Fibroblast of mammary gland (primary cell): ENCODE measurements at regions not wholly inside any gene's neighbourhood (a gene's known extent, or its start where the extent isn't known, plus 50 kb on each side); places are given as distances from the start of the nearest gene placed in this dataset.

Experiments used
- DNase-seq: peaks from one replicate; pipeline ENCODE4 v3.0.0-alpha.2; 2010; ENCODE audit warnings: low read depth
- H3K4me3 ChIP-seq: 2 replicates; pipeline ENCODE4 v1.5.1; 2011; ENCODE audit warnings: low read depth, mild to moderate bottlenecking, low read length, moderate library complexity; ENCODE audit not compliant: control insufficient read depth
- TF ChIP-seq, protein P1 (sequence below): conservative IDR thresholded peaks from 2 replicates; pipeline ENCODE4 v1.5.1; 2011; ENCODE audit warnings: low read depth, low read length, inconsistent platforms; ENCODE audit not compliant: control insufficient read depth, insufficient read depth

DNA sequence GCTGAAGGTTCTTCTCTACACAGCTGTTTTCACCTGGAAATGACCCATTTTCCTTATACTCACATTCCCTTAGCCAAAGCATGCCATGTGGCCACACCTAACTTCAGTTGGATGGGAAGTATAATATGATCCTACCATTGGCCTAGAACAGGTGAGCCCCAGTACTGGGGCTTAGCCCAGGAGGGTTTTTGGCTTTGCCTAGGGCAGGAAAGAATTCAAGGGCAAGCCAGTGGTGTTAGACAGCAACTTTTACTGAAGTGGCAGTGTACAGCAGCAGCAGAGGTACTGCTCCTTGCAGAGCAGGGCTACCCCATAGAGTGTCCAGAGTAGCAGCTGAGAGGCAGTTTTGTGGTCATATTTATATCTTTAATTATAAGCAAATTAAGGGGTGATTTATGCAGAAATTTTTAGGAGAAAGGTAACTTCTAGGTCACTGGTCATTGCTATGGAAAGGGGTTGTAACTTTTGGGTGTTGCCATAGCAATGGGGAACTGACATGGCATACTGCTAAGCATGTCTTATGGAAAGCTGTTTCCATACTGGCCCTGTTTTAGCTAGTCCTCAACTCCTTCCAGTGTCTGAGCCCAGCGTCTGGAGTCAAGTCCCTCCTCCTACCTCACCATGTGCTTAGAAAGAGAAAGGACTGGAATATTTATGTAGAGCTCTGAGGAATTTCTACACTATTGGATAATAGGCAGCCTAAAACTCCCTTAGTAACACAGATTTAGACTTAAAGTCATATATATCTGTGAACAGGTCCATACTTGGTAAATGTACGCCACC, 109.0 kb upstream of the DTNA start:
- no peak for DNase-seq
- H3K4me3 ChIP-seq = no peak overlapping the region
- TF ChIP-seq, protein P1, sequence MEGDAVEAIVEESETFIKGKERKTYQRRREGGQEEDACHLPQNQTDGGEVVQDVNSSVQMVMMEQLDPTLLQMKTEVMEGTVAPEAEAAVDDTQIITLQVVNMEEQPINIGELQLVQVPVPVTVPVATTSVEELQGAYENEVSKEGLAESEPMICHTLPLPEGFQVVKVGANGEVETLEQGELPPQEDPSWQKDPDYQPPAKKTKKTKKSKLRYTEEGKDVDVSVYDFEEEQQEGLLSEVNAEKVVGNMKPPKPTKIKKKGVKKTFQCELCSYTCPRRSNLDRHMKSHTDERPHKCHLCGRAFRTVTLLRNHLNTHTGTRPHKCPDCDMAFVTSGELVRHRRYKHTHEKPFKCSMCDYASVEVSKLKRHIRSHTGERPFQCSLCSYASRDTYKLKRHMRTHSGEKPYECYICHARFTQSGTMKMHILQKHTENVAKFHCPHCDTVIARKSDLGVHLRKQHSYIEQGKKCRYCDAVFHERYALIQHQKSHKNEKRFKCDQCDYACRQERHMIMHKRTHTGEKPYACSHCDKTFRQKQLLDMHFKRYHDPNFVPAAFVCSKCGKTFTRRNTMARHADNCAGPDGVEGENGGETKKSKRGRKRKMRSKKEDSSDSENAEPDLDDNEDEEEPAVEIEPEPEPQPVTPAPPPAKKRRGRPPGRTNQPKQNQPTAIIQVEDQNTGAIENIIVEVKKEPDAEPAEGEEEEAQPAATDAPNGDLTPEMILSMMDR = no peak

DNA sequence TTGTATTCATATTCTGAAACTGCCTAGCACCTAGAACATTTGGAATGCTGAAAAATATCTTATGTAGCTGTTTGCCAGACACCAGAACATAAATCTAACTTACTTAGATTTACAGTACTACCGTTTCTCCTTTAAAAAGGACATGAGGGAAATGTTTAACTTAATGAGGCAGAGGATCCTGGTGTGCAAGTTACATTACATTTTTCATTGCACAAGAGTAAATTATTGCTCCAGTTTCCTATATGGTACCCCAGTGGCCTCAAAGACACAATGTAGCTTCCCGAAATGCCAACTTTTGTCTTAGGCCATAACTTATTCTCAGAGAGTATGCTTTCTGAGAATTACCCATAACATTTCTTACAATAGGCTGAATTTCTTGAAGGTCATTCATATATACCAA, 105.5 kb upstream of the DTNA start:
- TF ChIP-seq, protein P1 = no peak
- DNase-seq = no peak
- H3K4me3 ChIP-seq = no peak overlapping the region

DNA sequence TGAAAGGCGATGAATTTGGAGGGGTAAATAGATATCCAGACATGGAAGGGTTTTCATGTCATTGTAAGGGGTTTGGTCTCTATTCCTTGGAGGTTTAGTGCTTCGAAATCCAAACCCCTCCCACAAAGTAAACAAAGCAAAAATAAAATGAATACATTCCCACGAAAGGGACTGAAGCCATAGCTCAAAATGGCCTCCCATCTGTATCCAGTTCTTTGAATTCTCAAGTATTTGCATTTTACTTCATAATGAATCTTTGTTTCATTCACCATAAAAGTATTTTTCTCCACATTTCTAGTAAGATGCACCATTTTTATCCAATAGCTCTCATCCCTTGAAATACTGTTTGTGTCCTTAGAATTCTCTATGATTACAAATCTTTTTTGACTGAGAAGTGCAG, 103.2 kb upstream of the DTNA start:
- TF ChIP-seq, protein P1 = no peak
- no peak for DNase-seq

DNA sequence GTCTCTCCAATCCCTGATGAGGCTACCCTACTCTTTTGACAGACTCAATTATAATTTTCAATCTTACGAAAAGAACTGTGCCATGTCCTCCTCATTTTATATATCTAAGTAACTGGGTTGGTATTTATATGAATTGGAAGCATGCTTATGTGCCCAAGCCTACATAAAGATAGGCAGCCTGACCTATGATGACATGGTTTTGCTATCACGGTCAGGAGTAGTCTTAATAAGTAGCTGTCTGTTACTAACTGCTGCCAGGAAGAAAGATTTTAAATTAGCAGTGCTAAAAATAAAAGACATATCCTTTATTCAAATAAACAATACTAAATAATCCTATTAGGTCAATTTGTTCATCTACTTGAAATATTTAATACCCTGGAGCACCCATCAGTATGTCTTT, 102.0 kb upstream of the DTNA start:
- no peak overlapping the region for H3K4me3 ChIP-seq
- DNase-seq = no peak
- TF ChIP-seq, protein P1 = no peak

More for the DNA sequence above, 103.2 kb upstream of the DTNA start:
- no peak overlapping the region for H3K4me3 ChIP-seq

DNA sequence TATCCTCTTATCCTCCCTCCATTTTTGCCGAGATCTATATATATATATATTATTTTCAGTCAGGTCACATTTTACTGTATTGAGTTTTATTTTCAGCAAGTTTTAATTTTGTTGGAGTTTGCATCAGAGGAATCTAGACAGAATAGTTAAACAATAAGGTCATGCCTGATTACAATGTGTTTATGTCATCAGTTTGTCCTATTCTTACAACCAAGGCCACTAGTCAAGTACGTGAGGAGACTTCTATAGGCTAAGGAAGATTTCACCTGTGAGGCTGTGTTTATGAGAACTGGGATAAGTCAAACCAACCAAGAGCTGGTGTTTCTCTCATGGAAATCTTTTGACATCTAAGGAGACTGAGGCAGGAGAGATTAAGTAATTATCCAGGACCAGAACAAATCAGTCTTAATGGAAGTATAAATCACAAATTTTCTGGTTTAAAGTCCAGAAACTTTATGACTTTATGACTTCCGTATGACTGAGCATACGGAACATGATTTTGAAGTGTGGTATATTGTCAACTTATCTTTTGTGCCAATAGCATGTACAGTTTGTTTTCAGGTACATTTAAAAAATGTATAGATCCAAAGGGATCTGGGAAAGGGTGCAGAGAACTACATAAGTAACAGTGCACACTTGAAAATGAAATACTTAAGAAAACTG, 100.0 kb upstream of the DTNA start:
- DNase-seq = no peak
- H3K4me3 ChIP-seq = no peak overlapping the region
- TF ChIP-seq, protein P1 = no peak

DNA sequence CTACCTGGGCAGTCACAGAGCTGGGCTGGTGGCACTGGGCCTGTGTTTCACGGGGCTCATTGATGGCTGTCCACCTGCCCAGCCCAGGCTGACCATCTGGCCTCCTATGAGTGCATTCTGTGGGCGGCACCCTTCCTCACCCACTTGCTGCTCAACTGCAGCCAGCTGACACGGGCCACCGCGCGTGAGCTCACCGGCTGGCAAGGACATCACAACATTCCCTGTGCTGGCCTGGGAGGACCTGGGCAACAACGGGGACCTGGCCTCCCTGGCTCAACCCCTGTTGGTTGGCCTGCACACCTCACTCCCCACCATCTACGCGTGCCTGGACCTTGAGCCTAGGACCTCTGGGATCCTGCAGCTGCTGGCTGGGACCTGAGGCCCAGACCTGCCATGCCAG, 98.2 kb upstream of the DTNA start:
- TF ChIP-seq, protein P1 = no peak
- DNase-seq = no peak
- no peak overlapping the region for H3K4me3 ChIP-seq
